Endothelial cell of umbilical vein (primary cell): ENCODE measurements at regions not wholly inside any gene's neighbourhood (a gene's known extent, or its start where the extent isn't known, plus 50 kb on each side); places are given as distances from the start of the nearest gene placed in this dataset.

Source experiments
- BruUV-seq: library from RNA; stranded (reverse); fragments of 400-500 nt; replicated peaks from 2 replicates; lab custom pipeline; 2021; lab: Mats Ljungman, UMichigan
- CTCF ChIA-PET: fragments of 300-600, 350-600 bp; sonication (Branson Sonifier 250); formaldehyde crosslinking; loops from one replicate; lab custom pipeline; 2021; ENCODE audit warnings: antibody characterized with exemption, inconsistent platforms; lab: Charles Lee
- POLR2A ChIA-PET: fragments of 300-600, 350-600 bp; sonication (Branson Sonifier 250); formaldehyde crosslinking; loops from one replicate; lab custom pipeline; 2021; ENCODE audit warnings: antibody characterized with exemption, inconsistent platforms; lab: Charles Lee
- DNase-seq: peaks from one replicate; pipeline ENCODE4 v3.0.0-alpha.2; 2011; ENCODE audit warnings: low read depth, low spot score
- FAIRE-seq: peaks from 2 replicates; lab custom pipeline; 2011; peaks lifted over from hg19 to GRCh38; lab: Jason Lieb, UNC
- H2AFZ ChIP-seq: 2 replicates; pipeline ENCODE4 v1.6.0; 2012; ENCODE audit warnings: low read depth, low read length, control low read depth, inconsistent platforms
- H3K27ac ChIP-seq: 2 replicates; pipeline ENCODE4 v1.5.1; 2011; ENCODE audit warnings: low read depth, mild to moderate bottlenecking, control low read depth, low read length, moderate library complexity; ENCODE audit not compliant: insufficient read depth
- H3K27me3 ChIP-seq, 2 experiments: 2 replicates each; pipeline versions ENCODE4 v1.6.0 to v1.6.1; 2011; ENCODE audit warnings: low read length in 2 of 2, mixed read lengths in 1 of 2; ENCODE audit not compliant: control insufficient read depth in 2 of 2, insufficient read depth in 2 of 2
- H3K36me3 ChIP-seq, 2 experiments: 2 replicates in 1 of 2; 3 replicates in 1 of 2; pipeline ENCODE4 v1.5.1; 2011; ENCODE audit warnings: low read length in 2 of 2, mild to moderate bottlenecking in 1 of 2, moderate library complexity in 1 of 2; ENCODE audit not compliant: control insufficient read depth in 2 of 2, insufficient read depth in 2 of 2; ENCODE audit errors: extremely low read depth in 1 of 2
- H3K4me1 ChIP-seq: 3 replicates; pipeline ENCODE4 v1.5.1; 2011; ENCODE audit warnings: mild to moderate bottlenecking, low read length; ENCODE audit not compliant: control insufficient read depth, insufficient read depth; ENCODE audit errors: extremely low read depth
- H3K4me2 ChIP-seq: 2 replicates; pipeline ENCODE4 v1.6.1; 2011; ENCODE audit warnings: low read length, control low read depth, mixed read lengths; ENCODE audit not compliant: insufficient read depth
- H3K4me3 ChIP-seq, 3 experiments: fragments of 200-600 bp in 1 of 3; sonication (generic), shearing (Covaris generic) in 1 of 3; replicated peaks in 1 of 3; 2 replicates each; pipeline ENCODE4 v1.5.1; 2011 to 2016; ENCODE audit warnings: control low read depth in 3 of 3, low read length in 3 of 3, mild to moderate bottlenecking in 2 of 3, inconsistent platforms in 1 of 3, low read depth in 1 of 3, moderate library complexity in 1 of 3; ENCODE audit not compliant: insufficient read depth in 1 of 3
- H3K79me2 ChIP-seq: 2 replicates; pipeline ENCODE4 v1.6.0; 2012; ENCODE audit warnings: low read length, inconsistent platforms; ENCODE audit not compliant: control insufficient read depth, insufficient read depth
- H3K9ac ChIP-seq: replicated peaks from 2 replicates; pipeline ENCODE3; 2011; ENCODE audit warnings: low read length, control low read depth; ENCODE audit not compliant: insufficient read depth; ENCODE audit errors: extremely low read depth
- H3K9me1 ChIP-seq: replicated peaks from 3 replicates; pipeline ENCODE4 v1.6.0; 2011; ENCODE audit warnings: mild to moderate bottlenecking, low read length; ENCODE audit not compliant: control insufficient read depth, insufficient read depth; ENCODE audit errors: extremely low read depth
- H3K9me3 ChIP-seq: replicated peaks from 2 replicates; pipeline ENCODE4 v1.5.1; 2012; ENCODE audit warnings: low read length, inconsistent platforms; ENCODE audit not compliant: control insufficient read depth, insufficient read depth
- H4K20me1 ChIP-seq: replicated peaks from 2 replicates; pipeline ENCODE3; 2011; ENCODE audit warnings: mild to moderate bottlenecking, low read length; ENCODE audit not compliant: control insufficient read depth, insufficient read depth; ENCODE audit errors: extremely low read depth
- EZH2 ChIP-seq: IDR thresholded peaks from 2 replicates; pipeline ENCODE4 v1.6.1; 2012; ENCODE audit warnings: borderline replicate concordance, low read depth, mild to moderate bottlenecking, moderate library complexity, low read length, inconsistent platforms; ENCODE audit not compliant: severe bottlenecking
- FOS ChIP-seq: IDR thresholded peaks from 2 replicates; pipeline ENCODE4 v1.6.1; 2011; ENCODE audit warnings: mild to moderate bottlenecking, low read length, moderate library complexity, borderline replicate concordance; ENCODE audit not compliant: insufficient read depth
- GATA2 ChIP-seq: IDR thresholded peaks from 2 replicates; pipeline ENCODE4 v1.7.0; 2011; ENCODE audit warnings: low read depth, mild to moderate bottlenecking, moderate library complexity, mixed read lengths, low read length; ENCODE audit not compliant: insufficient read length, insufficient read depth
- JUN ChIP-seq: IDR thresholded peaks from 2 replicates; pipeline ENCODE4 v1.6.1; 2011; ENCODE audit warnings: borderline replicate concordance, low read depth; ENCODE audit not compliant: insufficient read length, insufficient read depth
- MYC ChIP-seq: IDR thresholded peaks from one replicate; pipeline ENCODE4 v1.6.1; 2011; ENCODE audit warnings: mild to moderate bottlenecking, low read depth, low read length
- POLR2A ChIP-seq: IDR thresholded peaks from 2 replicates; pipeline ENCODE4 v1.6.1; 2012; ENCODE audit warnings: low read depth, mild to moderate bottlenecking, control low read depth, low read length
- POLR2AphosphoS5 ChIP-seq: IDR thresholded peaks from 2 replicates; pipeline ENCODE4 v1.6.1; 2012; ENCODE audit warnings: low read depth, mild to moderate bottlenecking, control low read depth, low read length, moderate library complexity; ENCODE audit not compliant: insufficient read depth
- dilution Hi-C: fragments of 300-500 bp; cut with MboI; formaldehyde crosslinking; loops from one replicate; pipeline ENCODE4 v1.15.0; 2019; ENCODE audit warnings: low sequenced_read_pairs; ENCODE audit not compliant: extremely low pct_ligation_motif_present
- intact Hi-C: fragments of 100-400 bp; cut with micrococcal nuclease; formaldehyde crosslinking; loops from one replicate; pipeline ENCODE4 v1.10.0; 2022
- TF ChIP-seq, protein P1 (sequence below), 2 donors: IDR thresholded peaks; 1 replicate in 1 of 2; 2 replicates in 1 of 2; pipeline ENCODE4 v1.5.1; 2011; ENCODE audit warnings: low read length in 2 of 2, mild to moderate bottlenecking in 2 of 2, moderate library complexity in 2 of 2, control low read depth in 1 of 2, inconsistent platforms in 1 of 2, low read depth in 1 of 2; ENCODE audit not compliant: insufficient read depth in 1 of 2; ENCODE audit errors: extremely low read depth in 1 of 2
- TF ChIP-seq, protein P2 (sequence below): IDR thresholded peaks from 2 replicates; pipeline ENCODE4 v1.6.1; 2011; ENCODE audit not compliant: insufficient read depth, insufficient read length

DNA sequence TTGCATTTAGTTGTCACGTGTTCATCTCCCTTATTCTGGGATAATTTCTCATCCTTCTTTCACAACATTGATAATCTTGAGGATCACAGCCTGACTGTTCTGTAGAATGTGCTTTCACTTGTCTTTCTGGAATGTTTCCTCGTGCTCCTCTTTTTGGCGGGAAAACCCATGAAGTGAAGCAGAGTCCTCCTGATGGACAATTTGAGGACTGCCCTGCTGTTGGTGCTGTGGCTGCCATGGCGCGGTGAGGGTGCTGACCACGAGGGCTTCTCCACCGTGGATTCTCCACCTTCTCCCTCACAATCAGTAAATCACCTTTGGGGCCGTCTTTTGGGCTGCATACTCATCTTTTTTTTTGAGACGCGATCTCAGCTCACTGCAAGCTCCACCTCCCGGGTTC is 946.9 kb downstream of the BRD1 start:
- Histone ChIP-seq H3K4me2 (no peak overlapping the region), H3K4me1 (no peaks in the 10 kb centered on the region), H3K9me3 (peaks cover 5% of the 10 kb centered on the region), H3K9me1 (no peaks in the 10 kb centered on the region), H3K27ac (no peak overlapping the region), H4K20me1 (no peaks in the 10 kb centered on the region), H2AFZ (no peak overlapping the region), H3K36me3 (no peaks in the 10 kb centered on the region), H3K27me3 (no peaks in the 10 kb centered on the region), H3K4me3 (no peak overlapping the region), H3K9ac (no peak overlapping the region), H3K79me2 (no peaks in the 10 kb centered on the region)
- intact Hi-C loops (no loop called here), dilution Hi-C loops (no loop called here)
- no TSS peak for BruUV-seq
- ChIA-PET CTCF (no interaction called here), POLR2A (no interaction called here)
- TF ChIP-seq FOS: no peak
- no peak for TF ChIP-seq EZH2
- no peak for TF ChIP-seq GATA2
- TF ChIP-seq, protein P1, sequence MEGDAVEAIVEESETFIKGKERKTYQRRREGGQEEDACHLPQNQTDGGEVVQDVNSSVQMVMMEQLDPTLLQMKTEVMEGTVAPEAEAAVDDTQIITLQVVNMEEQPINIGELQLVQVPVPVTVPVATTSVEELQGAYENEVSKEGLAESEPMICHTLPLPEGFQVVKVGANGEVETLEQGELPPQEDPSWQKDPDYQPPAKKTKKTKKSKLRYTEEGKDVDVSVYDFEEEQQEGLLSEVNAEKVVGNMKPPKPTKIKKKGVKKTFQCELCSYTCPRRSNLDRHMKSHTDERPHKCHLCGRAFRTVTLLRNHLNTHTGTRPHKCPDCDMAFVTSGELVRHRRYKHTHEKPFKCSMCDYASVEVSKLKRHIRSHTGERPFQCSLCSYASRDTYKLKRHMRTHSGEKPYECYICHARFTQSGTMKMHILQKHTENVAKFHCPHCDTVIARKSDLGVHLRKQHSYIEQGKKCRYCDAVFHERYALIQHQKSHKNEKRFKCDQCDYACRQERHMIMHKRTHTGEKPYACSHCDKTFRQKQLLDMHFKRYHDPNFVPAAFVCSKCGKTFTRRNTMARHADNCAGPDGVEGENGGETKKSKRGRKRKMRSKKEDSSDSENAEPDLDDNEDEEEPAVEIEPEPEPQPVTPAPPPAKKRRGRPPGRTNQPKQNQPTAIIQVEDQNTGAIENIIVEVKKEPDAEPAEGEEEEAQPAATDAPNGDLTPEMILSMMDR (IDR thresholded peaks at IDR 0.05; ENCODE audit: extremely low read depth in 1 of 2, insufficient read depth in 1 of 2, low read depth in 1 of 2, low read length in 2 of 2): no peak
- TF ChIP-seq, protein P2, sequence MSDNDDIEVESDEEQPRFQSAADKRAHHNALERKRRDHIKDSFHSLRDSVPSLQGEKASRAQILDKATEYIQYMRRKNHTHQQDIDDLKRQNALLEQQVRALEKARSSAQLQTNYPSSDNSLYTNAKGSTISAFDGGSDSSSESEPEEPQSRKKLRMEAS: no peak
- no peak for TF ChIP-seq MYC
- no peak for TF ChIP-seq POLR2AphosphoS5
- no peak for TF ChIP-seq JUN
- no peak for TF ChIP-seq POLR2A
- no peak for DNase-seq
- no peak for FAIRE-seq
